Tibial nerve (tissue), 4 donors: ENCODE measurements at regions not wholly inside any gene's neighbourhood (a gene's known extent, or its start where the extent isn't known, plus 50 kb on each side); places are given as distances from the start of the nearest gene placed in this dataset.

Experiments used
- CTCF ChIP-seq, 5 experiments: fragments of 200-600 bp in 3 of 5; fragments of 450-650 bp in 2 of 5; sonication (generic) in 3 of 5; IDR thresholded peaks; one replicate each; pipeline ENCODE4 v1.5.1; 2016 to 2019; ENCODE audit warnings: antibody characterized with exemption in 5 of 5, mild to moderate bottlenecking in 3 of 5, moderate library complexity in 2 of 5
- EP300 ChIP-seq, 2 donors: sonication (generic); formaldehyde crosslinking; IDR thresholded peaks; one replicate each; pipeline ENCODE4 v1.6.1; 2017; ENCODE audit warnings: antibody characterized with exemption in 2 of 2, mild to moderate bottlenecking in 1 of 2

GRCh38 chr13:31913459-31913858 lies 118.1 kb upstream of the FRY start:
- TF ChIP-seq EP300 (IDR thresholded peaks at IDR 0.05) (no peak), CTCF (IDR thresholded peaks at IDR 0.05) (no peak)
